SW480 (cell line): ENCODE measurements at regions not wholly inside any gene's neighbourhood (a gene's known extent, or its start where the extent isn't known, plus 50 kb on each side); places are given as distances from the start of the nearest gene placed in this dataset.

ENCODE experiments used
- DNase-seq: peaks from one replicate; pipeline ENCODE4 v3.0.0-alpha.2; 2016; ENCODE audit warnings: low spot score

GRCh38 chr5:35478856-35479682, 138.6 kb upstream of the SPEF2 start:
- peak; percentile 57 for DNase-seq

GRCh38 chr5:35477911-35478310, 139.8 kb upstream of the SPEF2 start:
- DNase-seq = no peak

GRCh38 chr5:35477321-35477720, 140.3 kb upstream of the SPEF2 start:
- DNase-seq = no peak

- DNase-seq = no peak
These were observed 140.9 kb upstream of the SPEF2 start for GRCh38 chr5:35476797-35477196.

GRCh38 chr5:35476036-35476435, 141.6 kb upstream of the SPEF2 start:
- no peak for DNase-seq

- no peak for DNase-seq
These were observed 144.1 kb upstream of the SPEF2 start for GRCh38 chr5:35473589-35473988.

- peak; percentile 10 for DNase-seq
These were observed 146.8 kb upstream of the SPEF2 start for GRCh38 chr5:35470866-35471265.

GRCh38 chr5:35468811-35469210, 148.9 kb upstream of the SPEF2 start:
- DNase-seq = no peak

GRCh38 chr5:35466746-35467145, 150.9 kb upstream of the SPEF2 start:
- DNase-seq = no peak

GRCh38 chr5:35464757-35465156, 152.9 kb upstream of the SPEF2 start:
- no peak for DNase-seq

GRCh38 chr5:35461530-35461929, 156.1 kb upstream of the SPEF2 start:
- no peak for DNase-seq

GRCh38 chr5:35458824-35459207, 158.8 kb upstream of the SPEF2 start:
- no peak for DNase-seq

- no peak for DNase-seq
These were observed 159.5 kb upstream of the SPEF2 start for GRCh38 chr5:35457912-35458823.

- no peak for DNase-seq
These were observed 161.2 kb upstream of the SPEF2 start for GRCh38 chr5:35456506-35456905.

GRCh38 chr5:35454011-35454525, 163.6 kb upstream of the SPEF2 start:
- no peak for DNase-seq

- DNase-seq = no peak
These were observed 173.7 kb upstream of the SPEF2 start for GRCh38 chr5:35443803-35444595.

GRCh38 chr5:35442885-35443639, 174.6 kb upstream of the SPEF2 start:
- DNase-seq = no peak

- DNase-seq = no peak
These were observed 177.3 kb upstream of the SPEF2 start for GRCh38 chr5:35440409-35440808.

- DNase-seq = no peak
These were observed 178.9 kb upstream of the SPEF2 start for GRCh38 chr5:35438786-35439185.

GRCh38 chr5:35438288-35438687, 179.4 kb upstream of the SPEF2 start:
- DNase-seq = no peak

GRCh38 chr5:35436400-35437057, 181.1 kb upstream of the SPEF2 start:
- DNase-seq = peak; percentile 28
